GM20431 (cell line): ENCODE measurements at regions not wholly inside any gene's neighbourhood (a gene's known extent, or its start where the extent isn't known, plus 50 kb on each side); places are given as distances from the start of the nearest gene placed in this dataset.

Source experiments
- in situ Hi-C: fragments of 300-500 bp; cut with MseI, MboI; formaldehyde crosslinking; loops from one replicate; pipeline ENCODE4 v1.15.0; 2020; ENCODE audit warnings: low sequenced_read_pairs; ENCODE audit not compliant: unreplicated experiment

GRCh38 chr3:18057471-18058091, 315.1 kb upstream of the TBC1D5 start:
- in situ Hi-C loops: no loop called here

GRCh38 chr3:18054625-18055024, 312.2 kb upstream of the TBC1D5 start:
- in situ Hi-C loops: no loop called here

DNA sequence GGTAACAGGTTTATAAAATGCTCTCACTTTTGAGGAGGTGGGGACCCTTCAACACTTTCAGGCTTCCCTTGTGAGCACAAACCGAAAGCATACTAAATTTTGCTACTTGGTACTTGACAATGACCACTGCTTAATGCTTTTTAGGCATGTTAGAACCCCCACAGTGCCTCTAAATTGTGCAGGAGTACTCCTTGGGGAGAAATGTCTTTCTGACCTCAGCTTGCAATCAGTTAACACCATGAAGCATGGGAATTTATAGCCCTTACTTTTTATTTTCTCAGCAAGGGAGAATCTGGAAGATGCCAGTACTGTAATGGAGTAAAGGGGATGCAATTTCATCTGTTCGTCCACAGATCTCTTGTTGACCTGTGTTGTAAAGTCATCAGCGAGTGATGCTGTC, 308.9 kb upstream of the TBC1D5 start:
- in situ Hi-C loops: no loop called here

GRCh38 chr3:18049096-18049495, 306.7 kb upstream of the TBC1D5 start:
- in situ Hi-C loops: no loop called here

DNA sequence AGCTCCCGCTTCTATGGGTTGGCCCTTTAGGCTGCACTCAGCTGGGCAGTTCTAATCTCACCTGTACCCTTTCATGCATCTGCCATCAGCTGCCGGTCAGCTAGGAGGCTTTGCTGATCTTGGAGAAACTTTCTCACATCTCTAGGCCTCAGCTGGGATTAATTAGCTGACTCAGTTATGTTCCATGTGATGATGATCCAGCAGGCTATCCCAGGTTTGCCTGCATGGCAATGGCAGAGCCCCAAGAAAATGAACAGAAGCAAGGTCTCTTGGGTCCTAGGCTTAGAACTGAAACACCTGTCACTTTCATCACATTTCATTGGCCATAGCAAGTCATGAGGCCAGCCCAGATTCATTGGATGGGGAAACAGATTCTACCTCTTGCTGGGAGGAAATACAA, 304.6 kb upstream of the TBC1D5 start:
- in situ Hi-C loops: no loop called here

GRCh38 chr3:18046131-18046915, 303.9 kb upstream of the TBC1D5 start:
- in situ Hi-C loops: no loop called here

GRCh38 chr3:18044971-18045880, 302.8 kb upstream of the TBC1D5 start:
- in situ Hi-C loops: no loop called here

- in situ Hi-C loops: no loop called here
Observed at GRCh38 chr3:18044191-18044590, 301.8 kb upstream of the TBC1D5 start.

DNA sequence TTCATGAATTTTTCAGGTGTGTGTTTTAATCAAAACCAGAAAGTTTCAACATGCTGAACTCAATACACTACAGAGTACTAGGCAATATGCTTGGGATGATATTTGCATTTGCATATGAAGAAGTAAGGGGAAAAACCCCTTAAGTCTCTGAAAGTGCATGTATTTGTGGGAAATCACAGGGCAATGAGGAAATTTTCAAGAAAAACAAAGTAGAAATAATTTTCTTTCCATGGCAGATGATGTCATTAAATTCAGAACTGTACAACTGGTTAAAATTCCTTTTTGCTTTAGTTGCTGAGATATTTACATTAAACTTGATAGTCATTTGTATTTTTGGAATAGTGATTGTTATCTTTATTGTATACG, 294.0 kb upstream of the TBC1D5 start:
- in situ Hi-C loops: no loop called here

DNA sequence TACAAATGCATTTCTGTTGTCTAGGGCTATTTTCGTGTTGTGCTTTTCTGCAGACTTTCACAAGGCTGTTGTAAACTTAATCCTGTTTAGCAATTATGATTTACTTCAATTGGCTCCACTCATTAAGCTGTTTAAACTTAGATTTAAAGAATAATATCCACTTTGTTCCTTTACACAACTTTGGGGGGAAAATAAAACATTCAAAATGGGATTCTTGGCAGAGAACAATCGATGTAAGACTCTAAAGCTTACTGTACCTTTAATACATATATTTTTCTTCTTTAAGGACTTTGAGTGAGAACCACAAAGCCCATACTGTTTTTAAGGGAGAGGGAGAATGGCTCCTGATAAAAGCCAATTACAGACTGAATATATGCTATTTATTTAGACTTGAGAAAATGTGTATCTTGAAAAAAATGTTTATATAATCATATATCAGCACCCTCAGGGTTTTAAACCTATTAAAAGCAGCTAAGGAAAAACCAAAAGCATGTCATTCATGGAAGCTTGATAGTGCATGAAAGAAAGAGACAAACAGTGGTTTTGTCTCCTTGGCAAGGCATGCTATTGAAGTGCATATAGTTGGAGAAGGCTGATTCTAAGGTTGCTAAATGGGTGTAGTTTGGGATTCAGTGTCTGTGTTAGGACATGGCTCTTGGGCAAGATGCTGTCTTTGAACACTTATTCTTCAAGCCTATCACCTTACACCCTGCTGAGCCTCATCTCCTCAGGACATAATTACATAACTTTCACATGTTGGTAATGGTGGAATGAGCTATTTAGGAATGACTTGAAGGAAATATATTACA, 293.4 kb upstream of the TBC1D5 start:
- in situ Hi-C loops: no loop called here

GRCh38 chr3:18033581-18034108, 291.2 kb upstream of the TBC1D5 start:
- in situ Hi-C loops: no loop called here

- in situ Hi-C loops: no loop called here
Observed at GRCh38 chr3:18030371-18030870, 288.0 kb upstream of the TBC1D5 start.

DNA sequence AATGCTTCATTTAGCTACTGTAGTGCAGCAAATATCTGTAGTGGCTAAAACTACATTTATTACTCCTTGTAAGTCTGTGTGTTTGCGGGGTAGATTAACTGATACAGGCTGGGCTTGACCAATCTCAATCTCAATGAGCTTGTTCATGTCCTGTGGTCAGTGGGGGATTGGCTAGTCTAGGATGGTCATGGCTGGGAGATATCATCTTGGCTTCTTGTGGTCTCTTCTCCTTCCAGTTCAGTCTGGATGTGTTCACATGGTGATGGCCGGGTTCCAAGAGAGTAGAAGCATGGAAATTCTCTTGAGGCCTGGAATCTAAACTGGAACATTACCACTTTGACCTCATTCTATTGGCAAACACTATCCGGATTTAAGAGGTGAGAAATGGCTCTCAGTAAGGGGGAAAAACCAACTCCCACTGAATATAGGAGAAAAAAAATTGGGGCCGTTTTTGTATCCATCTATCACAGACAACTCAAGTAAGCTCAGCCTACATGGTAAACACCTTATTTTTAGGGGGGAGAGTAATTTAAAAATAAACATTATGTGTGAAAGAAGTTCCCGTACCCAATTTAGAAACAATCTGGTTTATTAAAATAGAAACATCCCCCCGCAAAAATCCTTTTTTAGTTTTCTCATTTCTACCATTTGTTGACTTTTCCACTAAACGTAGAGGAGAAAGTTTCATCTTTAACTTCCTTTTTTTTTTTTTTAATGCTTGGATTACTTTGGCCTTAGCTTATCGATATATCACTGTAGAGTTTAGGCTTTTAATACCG, 284.9 kb upstream of the TBC1D5 start:
- in situ Hi-C loops: no loop called here

GRCh38 chr3:18024715-18025114, 282.3 kb upstream of the TBC1D5 start:
- in situ Hi-C loops: no loop called here

DNA sequence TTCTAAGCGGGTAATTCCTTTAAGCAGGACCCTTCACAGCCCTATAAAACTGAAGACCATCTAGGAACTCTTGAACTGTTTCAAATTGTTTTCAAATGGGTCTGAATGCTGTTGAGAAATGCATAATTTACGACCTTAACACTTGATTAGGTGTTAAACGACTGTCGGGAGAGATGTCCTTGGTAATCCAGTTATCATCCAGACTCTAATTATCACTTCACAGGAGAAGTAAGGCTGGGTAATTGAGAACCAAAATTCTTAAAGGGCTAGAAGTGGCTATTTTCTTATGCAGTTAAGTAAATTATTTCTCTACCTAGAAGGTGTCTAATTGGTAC, 276.7 kb upstream of the TBC1D5 start:
- in situ Hi-C loops: no loop called here

DNA sequence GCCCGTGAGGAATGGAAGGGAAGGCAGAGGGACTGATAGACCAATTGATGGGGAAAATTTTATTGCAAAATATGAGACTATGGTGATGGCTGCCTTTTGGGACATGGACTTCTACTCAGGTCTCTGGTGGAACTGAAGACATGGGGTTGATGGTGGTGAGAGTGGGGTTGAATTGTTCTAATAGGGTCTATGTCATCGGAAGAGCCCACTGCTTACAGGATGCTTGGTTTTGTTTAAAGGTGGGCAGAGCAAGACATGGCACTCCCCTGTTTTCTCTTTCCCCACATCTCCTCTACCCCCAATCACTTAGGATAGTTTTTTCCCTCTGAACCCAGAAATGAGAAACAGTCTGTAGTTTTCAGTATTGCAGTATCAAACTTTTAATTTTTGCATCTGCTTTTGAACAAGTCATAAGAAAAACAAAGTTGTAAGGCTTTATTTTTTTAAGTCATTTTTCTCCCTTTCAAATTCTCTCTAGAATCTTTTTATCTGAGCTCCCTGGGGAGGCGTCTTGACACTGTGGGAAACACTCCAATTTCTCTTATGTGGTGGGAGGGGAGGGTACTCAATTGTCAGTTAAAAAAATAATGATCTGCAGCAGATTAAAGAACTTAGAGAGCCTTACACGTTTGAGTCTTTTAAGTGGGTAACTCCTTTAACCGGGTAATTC, 276.2 kb upstream of the TBC1D5 start:
- in situ Hi-C loops: no loop called here

- in situ Hi-C loops: no loop called here
Observed at GRCh38 chr3:18016366-18016765, 273.9 kb upstream of the TBC1D5 start.

GRCh38 chr3:18012933-18013332, 270.5 kb upstream of the TBC1D5 start:
- in situ Hi-C loops: no loop called here

DNA sequence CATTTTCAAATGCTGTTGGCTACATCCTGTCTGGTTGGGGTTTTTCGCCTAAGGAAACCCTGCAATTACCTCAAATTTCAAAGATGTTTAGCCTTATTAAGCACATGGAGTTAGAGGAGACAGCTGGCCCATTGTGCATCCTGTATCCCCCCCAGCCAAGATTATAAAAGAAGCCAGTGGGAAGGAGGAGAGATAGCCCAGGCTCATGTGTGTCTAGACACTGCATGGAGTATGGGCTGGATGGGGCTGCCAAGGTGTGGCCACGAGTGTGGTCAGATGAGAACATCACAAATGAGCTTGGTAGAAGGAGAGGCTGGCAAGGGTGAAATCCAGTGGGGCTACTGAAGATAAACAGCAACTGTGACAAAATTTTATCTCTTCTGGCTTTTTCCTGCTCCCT, 270.0 kb upstream of the TBC1D5 start:
- in situ Hi-C loops: no loop called here
